K562 (cell line): ENCODE measurements at regions not wholly inside any gene's neighbourhood (a gene's known extent, or its start where the extent isn't known, plus 50 kb on each side); places are given as distances from the start of the nearest gene placed in this dataset.

Experiments
- SMAD4 ChIP-seq: fragments of 250-450 bp; sonication (Bioruptor Pico); conservative IDR thresholded peaks from 2 replicates; pipeline ENCODE4 v1.8.0; 2021; ENCODE audit warnings: inconsistent platforms, mild to moderate bottlenecking, moderate library complexity
- TF ChIP-seq, protein P1 (sequence below): fragments of 450-650 bp; IDR thresholded peaks from 2 replicates; pipeline ENCODE4 v1.6.1; 2016; ENCODE audit warnings: mild to moderate bottlenecking

DNA sequence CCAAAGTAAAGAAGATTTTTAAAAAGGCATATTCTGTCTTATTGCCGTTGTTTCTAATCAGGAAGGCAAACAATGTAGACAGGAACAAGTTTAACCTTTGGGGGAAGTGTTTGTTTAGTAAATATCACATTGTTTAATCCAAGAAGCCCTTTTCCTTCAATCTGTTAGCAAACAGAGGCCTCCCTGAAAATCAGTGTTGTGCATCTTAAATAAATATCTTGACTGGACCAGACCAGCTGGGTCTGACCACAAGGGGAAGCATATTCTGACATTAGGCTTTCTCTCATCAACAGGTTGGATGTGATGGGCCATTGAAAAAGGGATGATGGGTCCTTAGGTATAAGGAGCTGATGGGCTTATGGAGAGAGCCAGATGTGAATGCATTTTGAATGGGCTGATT, 81.8 kb upstream of the SGIP1 start:
- TF ChIP-seq SMAD4 (CRISPR knock-in tag), result no peak
- TF ChIP-seq, protein P1, sequence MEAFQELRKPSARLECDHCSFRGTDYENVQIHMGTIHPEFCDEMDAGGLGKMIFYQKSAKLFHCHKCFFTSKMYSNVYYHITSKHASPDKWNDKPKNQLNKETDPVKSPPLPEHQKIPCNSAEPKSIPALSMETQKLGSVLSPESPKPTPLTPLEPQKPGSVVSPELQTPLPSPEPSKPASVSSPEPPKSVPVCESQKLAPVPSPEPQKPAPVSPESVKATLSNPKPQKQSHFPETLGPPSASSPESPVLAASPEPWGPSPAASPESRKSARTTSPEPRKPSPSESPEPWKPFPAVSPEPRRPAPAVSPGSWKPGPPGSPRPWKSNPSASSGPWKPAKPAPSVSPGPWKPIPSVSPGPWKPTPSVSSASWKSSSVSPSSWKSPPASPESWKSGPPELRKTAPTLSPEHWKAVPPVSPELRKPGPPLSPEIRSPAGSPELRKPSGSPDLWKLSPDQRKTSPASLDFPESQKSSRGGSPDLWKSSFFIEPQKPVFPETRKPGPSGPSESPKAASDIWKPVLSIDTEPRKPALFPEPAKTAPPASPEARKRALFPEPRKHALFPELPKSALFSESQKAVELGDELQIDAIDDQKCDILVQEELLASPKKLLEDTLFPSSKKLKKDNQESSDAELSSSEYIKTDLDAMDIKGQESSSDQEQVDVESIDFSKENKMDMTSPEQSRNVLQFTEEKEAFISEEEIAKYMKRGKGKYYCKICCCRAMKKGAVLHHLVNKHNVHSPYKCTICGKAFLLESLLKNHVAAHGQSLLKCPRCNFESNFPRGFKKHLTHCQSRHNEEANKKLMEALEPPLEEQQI, result no peak
